WTC11 (cell line): ENCODE measurements at regions not wholly inside any gene's neighbourhood (a gene's known extent, or its start where the extent isn't known, plus 50 kb on each side); places are given as distances from the start of the nearest gene placed in this dataset.

ENCODE experiments used
- ATAC-seq: fragments of 200-7000 bp; cut with Tn5 transposase; 2 replicates; pipeline ENCODE4 v1.10.0; 2021; ENCODE audit warnings: mild to moderate bottlenecking, moderate library complexity
- CTCF ChIA-PET: fragments of 300-600 bp; sonication (Branson Sonifier 250); formaldehyde crosslinking; loops from one replicate; lab custom pipeline; 2021; ENCODE audit warnings: antibody characterized with exemption; lab: Charles Lee
- POLR2A ChIA-PET: fragments of 350-600 bp; sonication (Branson Sonifier 250); formaldehyde crosslinking; loops from one replicate; lab custom pipeline; 2021; ENCODE audit warnings: antibody characterized with exemption; lab: Charles Lee
- DNase-seq: peaks from one replicate; pipeline ENCODE4 v3.0.0; 2021; ENCODE audit warnings: low spot score
- H3K27ac Mint-ChIP-seq: 2 replicates; pipeline ENCODE4 v1.8.0; 2021; ENCODE audit warnings: mixed read lengths
- H3K27me3 Mint-ChIP-seq: 2 replicates; pipeline ENCODE4 v1.8.0; 2021; ENCODE audit warnings: low read depth, mild to moderate bottlenecking, moderate library complexity, mixed read lengths
- H3K36me3 Mint-ChIP-seq: 2 replicates; pipeline ENCODE4 v1.8.0; 2021; ENCODE audit warnings: mixed read lengths
- H3K4me1 Mint-ChIP-seq: 2 replicates; pipeline ENCODE4 v1.8.0; 2022; ENCODE audit warnings: mixed read lengths
- H3K4me3 Mint-ChIP-seq: 2 replicates; pipeline ENCODE4 v1.8.0; 2021; ENCODE audit warnings: mild to moderate bottlenecking, moderate library complexity, mixed read lengths
- H3K9me3 Mint-ChIP-seq: 2 replicates; pipeline ENCODE4 v1.8.0; 2021; ENCODE audit warnings: mixed read lengths
- ATF3 ChIP-seq: sonication (generic); formaldehyde crosslinking; conservative IDR thresholded peaks from 2 replicates; pipeline ENCODE4 v1.8.1; 2022; ENCODE audit warnings: mild to moderate bottlenecking, missing genetic modification reagents
- CTCF ChIP-seq: fragments of 200-600 bp; IDR thresholded peaks from 2 replicates; pipeline ENCODE4 v1.8.0; 2022; ENCODE audit warnings: antibody characterized with exemption
- EMX1 ChIP-seq: fragments of 250-450 bp; sonication (Bioruptor Pico); IDR thresholded peaks from 2 replicates; pipeline ENCODE4 v1.8.0; 2021; ENCODE audit warnings: mild to moderate bottlenecking
- GRHL2 ChIP-seq: fragments of 250-450 bp; sonication (Bioruptor Pico); IDR thresholded peaks from 2 replicates; pipeline ENCODE4 v1.8.0; 2022; ENCODE audit warnings: mild to moderate bottlenecking, moderate library complexity; ENCODE audit not compliant: insufficient replicate concordance, severe bottlenecking
- IRF1 ChIP-seq: sonication (generic); formaldehyde crosslinking; IDR thresholded peaks from 2 replicates; pipeline ENCODE4 v1.8.0; 2023; ENCODE audit warnings: missing genetic modification reagents
- IRF2 ChIP-seq: sonication (generic); formaldehyde crosslinking; IDR thresholded peaks from 2 replicates; pipeline ENCODE4 v1.8.0; 2022; ENCODE audit warnings: low read depth, missing genetic modification reagents, borderline replicate concordance
- JUN ChIP-seq: sonication (generic); formaldehyde crosslinking; IDR thresholded peaks from 2 replicates; pipeline ENCODE4 v1.8.0; 2023; ENCODE audit warnings: mild to moderate bottlenecking, missing genetic modification reagents
- MAX ChIP-seq: sonication (generic); formaldehyde crosslinking; IDR thresholded peaks from 2 replicates; pipeline ENCODE4 v1.8.0; 2022; ENCODE audit warnings: mild to moderate bottlenecking, missing genetic modification reagents
- NFYB ChIP-seq: sonication (generic); formaldehyde crosslinking; conservative IDR thresholded peaks from 2 replicates; pipeline ENCODE4 v1.8.0; 2022; ENCODE audit warnings: low read depth, missing genetic modification reagents
- NR2C2 ChIP-seq: sonication (generic); formaldehyde crosslinking; IDR thresholded peaks from 2 replicates; pipeline ENCODE4 v1.8.0; 2022; ENCODE audit warnings: mild to moderate bottlenecking, missing genetic modification reagents
- PRRX2 ChIP-seq: fragments of 250-450 bp; sonication (Bioruptor Pico); IDR thresholded peaks from 2 replicates; pipeline ENCODE4 v1.8.0; 2021; ENCODE audit warnings: mild to moderate bottlenecking
- SMAD3 ChIP-seq: sonication (generic); formaldehyde crosslinking; IDR thresholded peaks from 2 replicates; pipeline ENCODE4 v1.8.0; 2022; ENCODE audit warnings: missing genetic modification reagents, mild to moderate bottlenecking, borderline replicate concordance
- SOX15 ChIP-seq: fragments of 250-450 bp; sonication (Bioruptor Pico); IDR thresholded peaks from 2 replicates; pipeline ENCODE4 v1.9.0; 2021; ENCODE audit warnings: mild to moderate bottlenecking
- TCF7 ChIP-seq: sonication (generic); formaldehyde crosslinking; IDR thresholded peaks from 2 replicates; pipeline ENCODE4 v1.8.0; 2022; ENCODE audit warnings: mild to moderate bottlenecking, low read depth, missing genetic modification reagents, moderate library complexity
- ZNF138 ChIP-seq: sonication (generic); formaldehyde crosslinking; conservative IDR thresholded peaks from 2 replicates; pipeline ENCODE4 v1.8.1; 2022; ENCODE audit warnings: mild to moderate bottlenecking, moderate library complexity, missing genetic modification reagents
- ZNF219 ChIP-seq: sonication (generic); formaldehyde crosslinking; IDR thresholded peaks from 2 replicates; pipeline ENCODE4 v1.8.0; 2023; ENCODE audit warnings: missing genetic modification reagents, mild to moderate bottlenecking, borderline replicate concordance
- ZNF232 ChIP-seq: sonication (generic); formaldehyde crosslinking; IDR thresholded peaks from 2 replicates; pipeline ENCODE4 v1.8.0; 2022; ENCODE audit warnings: mild to moderate bottlenecking, missing genetic modification reagents
- ZNF281 ChIP-seq: sonication (generic); formaldehyde crosslinking; IDR thresholded peaks from 2 replicates; pipeline ENCODE4 v1.8.0; 2023; ENCODE audit warnings: mild to moderate bottlenecking, missing genetic modification reagents
- ZNF532 ChIP-seq: fragments of 250-450 bp; sonication (Bioruptor Pico); IDR thresholded peaks from 2 replicates; pipeline ENCODE4 v1.9.0; 2021; ENCODE audit warnings: mild to moderate bottlenecking, borderline replicate concordance
- ZSCAN18 ChIP-seq: fragments of 250-450 bp; sonication (Bioruptor Pico); IDR thresholded peaks from 2 replicates; pipeline ENCODE4 v2.1.2; 2022; ENCODE audit warnings: mild to moderate bottlenecking, moderate library complexity

- TF ChIP-seq ZNF532 (CRISPR knock-in tag) (no peak), TCF7 (CRISPR knock-in tag) (no peak), NR2C2 (CRISPR knock-in tag) (no peak), PRRX2 (CRISPR knock-in tag) (no peak), ATF3 (CRISPR knock-in tag) (no peak), EMX1 (CRISPR knock-in tag) (no peak), IRF2 (CRISPR knock-in tag) (no peak), SMAD3 (no peak)
These were observed 158.6 kb upstream of the GLRA1 start (continued) for GRCh38 chr5:152083231-152083630.

GRCh38 chr5:152072091-152072490 is 147.4 kb upstream of the GLRA1 start:
- POLR2A ChIA-PET: no interaction called here
- H3K27me3 Mint-ChIP-seq: peaks cover 4% of the 10 kb centered on the region; the same call in 1 of the 2 replicates
- CTCF ChIA-PET: interaction anchor here (1.2 kb wide), 1 partner anchor 247 kb away, joined by 5 read pairs; no protein-coding TSS in a partner anchor
- H3K36me3 Mint-ChIP-seq: no peaks in the 10 kb centered on the region
- ATAC-seq (no peak), DNase-seq (no peak)
- H3K4me3 Mint-ChIP-seq: no peak overlapping the region
- TF ChIP-seq JUN (CRISPR knock-in tag) (no peak), ZNF219 (CRISPR knock-in tag) (no peak), SOX15 (CRISPR knock-in tag) (no peak), ZNF232 (no peak), MAX (no peak), TCF7 (CRISPR knock-in tag) (no peak), GRHL2 (CRISPR knock-in tag) (no peak), CTCF (no peak), ZNF281 (CRISPR knock-in tag) (no peak), ZSCAN18 (no peak), ZNF138 (no peak), IRF1 (CRISPR knock-in tag) (no peak), NFYB (no peak), NR2C2 (CRISPR knock-in tag) (no peak)
- H3K9me3 Mint-ChIP-seq: no peaks in the 10 kb centered on the region
- H3K4me1 Mint-ChIP-seq: peaks cover 10% of the 10 kb centered on the region
- H3K27ac Mint-ChIP-seq: no peak overlapping the region
